ENCODE measurements at regions not wholly inside any gene's neighbourhood (a gene's known extent, or its start where the extent isn't known, plus 50 kb on each side); places are given as distances from the start of the nearest gene placed in this dataset.

DNA sequence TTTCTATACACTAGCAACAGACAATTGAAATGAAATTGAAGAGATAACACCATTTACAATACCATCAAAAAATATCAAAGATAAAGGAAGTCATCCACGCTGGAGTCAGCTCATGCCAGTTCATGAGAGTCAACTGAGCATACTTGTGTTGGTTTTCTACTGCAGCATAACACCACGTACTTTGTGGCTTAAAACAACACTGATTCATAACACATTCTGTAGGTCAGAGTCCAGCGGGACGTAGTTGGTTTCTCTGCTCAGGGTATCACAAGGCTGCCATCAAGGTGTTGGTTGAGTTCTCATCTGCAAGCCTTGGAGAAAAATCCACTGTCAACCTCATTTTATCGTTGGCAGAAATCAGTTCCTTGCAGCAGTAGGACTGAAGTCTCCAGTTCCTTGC, 84.2 kb downstream of the TEX51 start:
- TF ChIP-seq MAZ (IDR thresholded peaks at IDR 0.05; ENCODE audit: borderline replicate concordance, low read depth, low read length) (no peak), EP300 (IDR thresholded peaks at IDR 0.05) (no peak), POLR2A (IDR thresholded peaks at IDR 0.05; ENCODE audit: low read length) (no peak), MYC (IDR thresholded peaks at IDR 0.05; ENCODE audit: borderline replicate concordance, low read length) (no peak), POLR2AphosphoS2 (conservative IDR thresholded peaks at IDR 0.05; ENCODE audit: low read length) (no peak), ZNF302 (CRISPR knock-in tag; IDR thresholded peaks at IDR 0.05) (no peak), SREBF2 (IDR thresholded peaks at IDR 0.05) (no peak), CEBPB (IDR thresholded peaks at IDR 0.05) (no peak)
- TF ChIP-seq, protein P1, sequence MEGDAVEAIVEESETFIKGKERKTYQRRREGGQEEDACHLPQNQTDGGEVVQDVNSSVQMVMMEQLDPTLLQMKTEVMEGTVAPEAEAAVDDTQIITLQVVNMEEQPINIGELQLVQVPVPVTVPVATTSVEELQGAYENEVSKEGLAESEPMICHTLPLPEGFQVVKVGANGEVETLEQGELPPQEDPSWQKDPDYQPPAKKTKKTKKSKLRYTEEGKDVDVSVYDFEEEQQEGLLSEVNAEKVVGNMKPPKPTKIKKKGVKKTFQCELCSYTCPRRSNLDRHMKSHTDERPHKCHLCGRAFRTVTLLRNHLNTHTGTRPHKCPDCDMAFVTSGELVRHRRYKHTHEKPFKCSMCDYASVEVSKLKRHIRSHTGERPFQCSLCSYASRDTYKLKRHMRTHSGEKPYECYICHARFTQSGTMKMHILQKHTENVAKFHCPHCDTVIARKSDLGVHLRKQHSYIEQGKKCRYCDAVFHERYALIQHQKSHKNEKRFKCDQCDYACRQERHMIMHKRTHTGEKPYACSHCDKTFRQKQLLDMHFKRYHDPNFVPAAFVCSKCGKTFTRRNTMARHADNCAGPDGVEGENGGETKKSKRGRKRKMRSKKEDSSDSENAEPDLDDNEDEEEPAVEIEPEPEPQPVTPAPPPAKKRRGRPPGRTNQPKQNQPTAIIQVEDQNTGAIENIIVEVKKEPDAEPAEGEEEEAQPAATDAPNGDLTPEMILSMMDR (IDR thresholded peaks at IDR 0.05), result no peak
- TF ChIP-seq, protein P2, sequence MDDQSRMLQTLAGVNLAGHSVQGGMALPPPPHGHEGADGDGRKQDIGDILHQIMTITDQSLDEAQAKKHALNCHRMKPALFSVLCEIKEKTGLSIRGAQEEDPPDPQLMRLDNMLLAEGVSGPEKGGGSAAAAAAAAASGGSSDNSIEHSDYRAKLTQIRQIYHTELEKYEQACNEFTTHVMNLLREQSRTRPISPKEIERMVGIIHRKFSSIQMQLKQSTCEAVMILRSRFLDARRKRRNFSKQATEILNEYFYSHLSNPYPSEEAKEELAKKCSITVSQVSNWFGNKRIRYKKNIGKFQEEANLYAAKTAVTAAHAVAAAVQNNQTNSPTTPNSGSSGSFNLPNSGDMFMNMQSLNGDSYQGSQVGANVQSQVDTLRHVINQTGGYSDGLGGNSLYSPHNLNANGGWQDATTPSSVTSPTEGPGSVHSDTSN (IDR thresholded peaks at IDR 0.05), result no peak

Data from A549 (cell line).